T-helper 2 cell treated with Interferon-gamma antibody and Interleukin-4, amounts not matched to agents 100 ng/mL and 5 ng/mL, for 36 hours (primary cell): ENCODE measurements at regions not wholly inside any gene's neighbourhood (a gene's known extent, or its start where the extent isn't known, plus 50 kb on each side); places are given as distances from the start of the nearest gene placed in this dataset.
"Not testable (repeated sequence)": the region's sequence is repeated elsewhere in the genome, so short reads cannot be mapped to it uniquely, and the experiment has no call there.

Experiments used
- intact Hi-C: fragments of 100-400 bp; cut with micrococcal nuclease; formaldehyde crosslinking; loops from one replicate; pipeline ENCODE4 v1.15.1; 2023

GRCh38 chr1:195243492-195243891 lies 1364.7 kb downstream of the KCNT2 start:
- intact Hi-C loops = no loop called here

GRCh38 chr1:195241066-195241465 lies 1367.2 kb downstream of the KCNT2 start:
- intact Hi-C loops = no loop called here

GRCh38 chr1:195238313-195238712 lies 1369.9 kb downstream of the KCNT2 start:
- intact Hi-C loops = no loop called here

- intact Hi-C loops = no loop called here
Observed at GRCh38 chr1:195236991-195237889, 1371.0 kb downstream of the KCNT2 start.

- intact Hi-C loops = no loop called here
Observed at GRCh38 chr1:195218428-195219212, 1389.6 kb downstream of the KCNT2 start.

- intact Hi-C loops = no loop called here
Observed at GRCh38 chr1:195202241-195202640, 1406.0 kb downstream of the KCNT2 start.

GRCh38 chr1:195200772-195201171 lies 1407.5 kb downstream of the KCNT2 start:
- intact Hi-C loops = no loop called here

GRCh38 chr1:195197116-195197515 lies 1411.1 kb downstream of the KCNT2 start:
- intact Hi-C loops = no loop called here

GRCh38 chr1:195195423-195196057 lies 1412.7 kb downstream of the KCNT2 start:
- intact Hi-C loops = no loop called here

- intact Hi-C loops = no loop called here
Observed at GRCh38 chr1:195193134-195193533, 1415.1 kb downstream of the KCNT2 start.

- intact Hi-C loops = no loop called here
Observed at GRCh38 chr1:195188821-195189220, 1419.4 kb downstream of the KCNT2 start.

- intact Hi-C loops = no loop called here
Observed at GRCh38 chr1:195186544-195186943, 1421.7 kb downstream of the KCNT2 start.

GRCh38 chr1:195185736-195186135 lies 1422.5 kb downstream of the KCNT2 start:
- intact Hi-C loops = no loop called here

GRCh38 chr1:195185321-195185720 lies 1422.9 kb downstream of the KCNT2 start:
- intact Hi-C loops = no loop called here

- intact Hi-C loops = no loop called here
Observed at GRCh38 chr1:195173753-195174152, 1434.5 kb downstream of the KCNT2 start.

GRCh38 chr1:195159795-195160194 lies 1448.4 kb downstream of the KCNT2 start:
- intact Hi-C loops = not testable (repeated sequence)

GRCh38 chr1:195158091-195158490 lies 1450.1 kb downstream of the KCNT2 start:
- intact Hi-C loops = no loop called here

- intact Hi-C loops = no loop called here
Observed at GRCh38 chr1:195153107-195153506, 1455.1 kb downstream of the KCNT2 start.

- intact Hi-C loops = no loop called here
Observed at GRCh38 chr1:195150768-195151167, 1457.5 kb downstream of the KCNT2 start.

- intact Hi-C loops = no loop called here
Observed at GRCh38 chr1:195141294-195141693, 1466.9 kb downstream of the KCNT2 start.

GRCh38 chr1:195130598-195130997 lies 1477.6 kb downstream of the KCNT2 start:
- intact Hi-C loops = no loop called here

- intact Hi-C loops = no loop called here
Observed at GRCh38 chr1:195122497-195122896, 1485.7 kb downstream of the KCNT2 start.
